ENCODE measurements at regions not wholly inside any gene's neighbourhood (a gene's known extent, or its start where the extent isn't known, plus 50 kb on each side); places are given as distances from the start of the nearest gene placed in this dataset.

DNA sequence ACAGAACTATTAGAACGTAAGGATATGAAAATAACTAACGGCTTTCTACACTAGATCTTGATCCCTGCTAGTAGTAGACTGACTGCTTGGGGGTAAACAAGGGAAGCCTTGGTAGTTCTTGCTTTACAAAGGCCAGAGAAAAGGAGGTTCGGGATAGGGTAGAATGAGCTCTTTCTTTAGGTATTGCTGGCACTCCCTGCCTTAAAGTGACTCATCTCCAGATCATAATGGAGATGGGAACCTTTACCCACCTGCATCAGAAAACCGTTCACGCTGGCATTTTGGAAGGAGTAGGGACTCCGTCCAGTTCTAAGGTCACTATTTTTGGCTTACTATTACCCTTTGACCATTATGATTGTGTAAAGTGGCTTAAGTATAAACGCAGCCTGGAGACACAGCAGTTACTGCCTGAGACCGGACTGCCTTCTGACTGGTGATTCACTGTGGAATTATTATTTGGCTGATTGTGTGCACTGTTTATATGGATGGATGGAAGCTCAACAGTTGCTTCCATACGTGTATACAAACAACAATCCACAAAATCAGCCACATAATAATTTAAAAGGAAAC, 482.5 kb downstream of the STK39 start:
- intact Hi-C loops (cut with DNase I): no loop called here
- no peaks in the 10 kb centered on the region for H3K4me1 ChIP-seq
- TF ChIP-seq POLR2AphosphoS5 (IDR thresholded peaks at IDR 0.05) (no peak), EP300 (IDR thresholded peaks at IDR 0.05) (no peak), POLR2A (IDR thresholded peaks at IDR 0.05; ENCODE audit: low read depth) (no peak)
- TF ChIP-seq, protein P1, sequence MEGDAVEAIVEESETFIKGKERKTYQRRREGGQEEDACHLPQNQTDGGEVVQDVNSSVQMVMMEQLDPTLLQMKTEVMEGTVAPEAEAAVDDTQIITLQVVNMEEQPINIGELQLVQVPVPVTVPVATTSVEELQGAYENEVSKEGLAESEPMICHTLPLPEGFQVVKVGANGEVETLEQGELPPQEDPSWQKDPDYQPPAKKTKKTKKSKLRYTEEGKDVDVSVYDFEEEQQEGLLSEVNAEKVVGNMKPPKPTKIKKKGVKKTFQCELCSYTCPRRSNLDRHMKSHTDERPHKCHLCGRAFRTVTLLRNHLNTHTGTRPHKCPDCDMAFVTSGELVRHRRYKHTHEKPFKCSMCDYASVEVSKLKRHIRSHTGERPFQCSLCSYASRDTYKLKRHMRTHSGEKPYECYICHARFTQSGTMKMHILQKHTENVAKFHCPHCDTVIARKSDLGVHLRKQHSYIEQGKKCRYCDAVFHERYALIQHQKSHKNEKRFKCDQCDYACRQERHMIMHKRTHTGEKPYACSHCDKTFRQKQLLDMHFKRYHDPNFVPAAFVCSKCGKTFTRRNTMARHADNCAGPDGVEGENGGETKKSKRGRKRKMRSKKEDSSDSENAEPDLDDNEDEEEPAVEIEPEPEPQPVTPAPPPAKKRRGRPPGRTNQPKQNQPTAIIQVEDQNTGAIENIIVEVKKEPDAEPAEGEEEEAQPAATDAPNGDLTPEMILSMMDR (IDR thresholded peaks at IDR 0.05): no peak
- 87% methylated on average over 9 of the region's 9 CpGs for WGBS
- H3K27me3 ChIP-seq: no peaks in the 10 kb centered on the region
- no peaks in the 10 kb centered on the region for H3K36me3 ChIP-seq
- H3K27ac ChIP-seq (replicated peaks in 1 of 4): no peak overlapping the region
- DNase-seq (ENCODE audit: extremely low spot score): no peak
- no peak overlapping the region for H3K4me3 ChIP-seq
- peaks cover 0 to 8% (median 0%) of the 10 kb centered on the region in 4 donors for H3K9me3 ChIP-seq

DNA sequence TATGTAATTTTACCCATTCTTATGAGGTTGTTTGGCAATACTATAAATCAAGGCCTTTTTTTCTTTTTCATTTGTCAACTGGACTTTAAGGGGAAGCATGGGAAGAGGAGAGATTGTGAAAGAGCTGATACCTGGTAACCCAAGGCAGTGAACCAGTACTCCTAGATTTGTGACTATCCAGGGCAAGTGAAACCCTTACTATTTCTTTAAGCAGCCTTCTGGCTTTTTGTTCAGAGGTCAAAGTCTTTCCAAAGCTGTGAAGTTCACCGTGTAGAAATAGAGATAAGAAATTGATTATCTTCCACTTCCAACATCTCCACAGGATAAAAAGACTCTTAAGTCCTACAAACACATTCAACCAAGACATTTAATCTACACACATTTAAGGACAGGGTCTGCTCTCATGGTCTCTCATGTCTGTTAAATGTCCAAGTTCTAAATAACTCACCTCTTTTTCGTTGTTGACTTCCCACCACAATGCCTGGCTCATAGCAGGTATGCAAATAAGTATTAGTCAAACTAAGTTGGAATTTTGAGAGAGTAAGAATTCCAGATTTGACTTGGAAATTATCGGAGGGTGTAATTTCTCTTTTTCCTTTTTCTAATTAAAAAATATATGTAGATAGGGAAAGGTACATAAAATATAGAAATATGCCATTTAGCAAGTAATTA, 485.8 kb downstream of the STK39 start:
- no peak for DNase-seq (ENCODE audit: extremely low spot score)
- no peak overlapping the region for H3K4me3 ChIP-seq
- H3K27ac ChIP-seq (replicated peaks in 1 of 4): no peak overlapping the region
- intact Hi-C loops (cut with DNase I): no loop called here
- H3K4me1 ChIP-seq: no peaks in the 10 kb centered on the region
- H3K27me3 ChIP-seq: no peaks in the 10 kb centered on the region
- peaks cover 0 to 2% (median 0%) of the 10 kb centered on the region in 4 donors for H3K9me3 ChIP-seq
- 79% methylated on average over 3 of the region's 3 CpGs for WGBS
- H3K36me3 ChIP-seq: no peaks in the 10 kb centered on the region
- TF ChIP-seq EP300 (IDR thresholded peaks at IDR 0.05) (no peak), POLR2A (IDR thresholded peaks at IDR 0.05; ENCODE audit: low read depth) (no peak), POLR2AphosphoS5 (IDR thresholded peaks at IDR 0.05) (no peak)
- TF ChIP-seq, protein P1 (IDR thresholded peaks at IDR 0.05): no peak

DNA sequence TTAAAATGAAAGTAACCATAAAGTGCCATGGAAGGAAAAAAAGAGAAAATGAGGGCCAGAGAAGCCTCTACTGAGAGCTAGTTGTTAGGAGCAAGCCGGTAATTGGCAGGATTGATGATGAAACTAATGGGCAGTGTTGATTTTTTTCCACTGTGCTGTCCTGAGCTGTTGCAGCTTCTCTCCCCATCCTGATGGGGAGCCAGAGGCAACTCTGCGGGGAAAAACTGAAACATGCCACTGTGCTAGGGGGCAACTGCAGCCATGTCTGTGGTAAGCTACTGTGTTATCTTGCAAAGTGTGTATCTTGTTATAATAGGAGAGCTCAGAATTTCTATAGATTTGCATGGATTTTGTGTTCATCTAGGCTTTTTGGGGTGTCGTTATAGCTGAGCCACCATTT, 487.9 kb downstream of the STK39 start:
- 92% methylated on average over 3 of the region's 3 CpGs for WGBS
- Histone ChIP-seq H3K27me3 (no peaks in the 10 kb centered on the region), H3K27ac (replicated peaks in 1 of 4) (no peak overlapping the region), H3K36me3 (no peaks in the 10 kb centered on the region), H3K4me1 (no peaks in the 10 kb centered on the region), H3K4me3 (no peak overlapping the region), H3K9me3 (no peaks in the 10 kb centered on the region)
- intact Hi-C loops (cut with DNase I): no loop called here
- TF ChIP-seq, protein P1 (IDR thresholded peaks at IDR 0.05): no peak
- TF ChIP-seq EP300 (IDR thresholded peaks at IDR 0.05) (no peak), POLR2AphosphoS5 (IDR thresholded peaks at IDR 0.05) (no peak), POLR2A (IDR thresholded peaks at IDR 0.05; ENCODE audit: low read depth) (no peak)
- DNase-seq (ENCODE audit: extremely low spot score): no peak

DNA sequence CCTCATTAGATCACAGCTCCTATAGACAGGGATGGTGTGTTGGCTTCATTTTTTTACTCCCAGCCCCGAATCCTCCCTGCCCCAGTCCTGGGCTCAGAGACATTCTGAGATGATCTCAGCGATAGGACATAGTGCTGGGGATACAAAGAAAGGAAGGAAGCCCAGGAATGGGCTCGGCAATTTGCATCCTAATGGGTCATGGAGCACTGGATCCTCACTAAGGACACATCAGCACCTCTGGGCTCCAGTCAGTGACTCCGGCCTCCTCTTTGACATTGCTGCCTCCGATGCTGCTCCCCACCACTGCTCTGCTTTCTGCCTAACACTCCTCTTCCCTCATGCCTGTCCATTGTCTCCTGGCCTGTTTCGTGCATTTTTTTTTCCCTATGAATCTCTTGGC, 489.1 kb downstream of the STK39 start:
- WGBS: 66% methylated on average over 6 of the region's 6 CpGs
- no peak overlapping the region for H3K4me3 ChIP-seq
- no peaks in the 10 kb centered on the region for H3K4me1 ChIP-seq
- no peak overlapping the region for H3K27ac ChIP-seq (replicated peaks in 1 of 4)
- no peaks in the 10 kb centered on the region for H3K9me3 ChIP-seq
- intact Hi-C loops (cut with DNase I): no loop called here
- TF ChIP-seq EP300 (IDR thresholded peaks at IDR 0.05) (no peak), POLR2A (IDR thresholded peaks at IDR 0.05; ENCODE audit: low read depth) (no peak), POLR2AphosphoS5 (IDR thresholded peaks at IDR 0.05) (no peak)
- TF ChIP-seq, protein P1 (IDR thresholded peaks at IDR 0.05): no peak
- H3K36me3 ChIP-seq: no peaks in the 10 kb centered on the region
- no peak for DNase-seq (ENCODE audit: extremely low spot score)
- no peaks in the 10 kb centered on the region for H3K27me3 ChIP-seq

Data from esophagus muscularis mucosa (tissue), 4 donors.